GM23338 (cell line): ENCODE measurements at regions not wholly inside any gene's neighbourhood (a gene's known extent, or its start where the extent isn't known, plus 50 kb on each side); places are given as distances from the start of the nearest gene placed in this dataset.
"Not testable (repeated sequence)": the region's sequence is repeated elsewhere in the genome, so short reads cannot be mapped to it uniquely, and the experiment has no call there.

Source experiments
- ATAC-seq: fragments of 200-7000 bp; cut with Tn5 transposase; 3 replicates; pipeline ENCODE4 v1.9.1; 2020
- DNase-seq: peaks from one replicate; pipeline ENCODE4 v3.0.0-alpha.2; 2015; ENCODE audit warnings: low spot score
- H2AFZ ChIP-seq: fragments of 200-600 bp; sonication (generic); 2 replicates; pipeline ENCODE4 v1.8.0; 2016; ENCODE audit warnings: antibody characterized with exemption, mild to moderate bottlenecking, moderate library complexity
- H3F3A ChIP-seq: fragments of 200-600 bp; sonication (generic); replicated peaks from 2 replicates; pipeline ENCODE4 v1.8.0; 2017; ENCODE audit warnings: antibody characterized with exemption, mixed run types, low read depth
- H3K27ac ChIP-seq: fragments of 200-600 bp; sonication (generic); 2 replicates; pipeline ENCODE4 v1.6.1; 2016; ENCODE audit warnings: low read depth
- H3K27me3 ChIP-seq: fragments of 200-600 bp; sonication (generic); 2 replicates; pipeline ENCODE4 v1.8.0; 2016; ENCODE audit warnings: mild to moderate bottlenecking, mixed run types, moderate library complexity; ENCODE audit not compliant: insufficient read depth
- H3K36me3 ChIP-seq: fragments of 200-600 bp; sonication (generic); 2 replicates; pipeline ENCODE4 v1.8.0; 2016; ENCODE audit warnings: mild to moderate bottlenecking; ENCODE audit not compliant: insufficient read depth
- H3K4me1 ChIP-seq: fragments of 200-600 bp; sonication (generic); 2 replicates; pipeline ENCODE4 v1.8.0; 2016; ENCODE audit warnings: mild to moderate bottlenecking, moderate library complexity; ENCODE audit not compliant: insufficient read depth
- H3K4me2 ChIP-seq: fragments of 200-600 bp; sonication (generic); 2 replicates; pipeline ENCODE4 v1.7.1; 2017; ENCODE audit warnings: mixed run types
- H3K4me3 ChIP-seq: fragments of 200-600 bp; sonication (generic); 2 replicates; pipeline ENCODE4 v1.6.1; 2016; ENCODE audit warnings: mixed run types
- H3K79me2 ChIP-seq: fragments of 200-600 bp; sonication (generic); replicated peaks from 2 replicates; pipeline ENCODE4 v1.8.0; 2017; ENCODE audit warnings: mild to moderate bottlenecking; ENCODE audit not compliant: insufficient read depth
- H3K9me2 ChIP-seq: fragments of 200-600 bp; sonication (generic); 2 replicates; pipeline ENCODE4 v1.8.0; 2017; ENCODE audit not compliant: insufficient read depth
- H4K20me1 ChIP-seq: fragments of 200-600 bp; sonication (generic); replicated peaks from 2 replicates; pipeline ENCODE4 v1.8.0; 2017; ENCODE audit warnings: mild to moderate bottlenecking; ENCODE audit not compliant: insufficient read depth
- H3K27ac Mint-ChIP-seq: 2 replicates; pipeline ENCODE4 v1.8.0; 2020; ENCODE audit warnings: inconsistent platforms, mild to moderate bottlenecking, moderate library complexity, mixed read lengths
- H3K27me3 Mint-ChIP-seq: 3 replicates; pipeline ENCODE4 v1.8.0; 2022; ENCODE audit warnings: low read depth, mild to moderate bottlenecking, moderate library complexity, mixed read lengths, inconsistent platforms; ENCODE audit not compliant: insufficient read depth, poor library complexity
- H3K36me3 Mint-ChIP-seq: 3 replicates; pipeline ENCODE4 v1.8.0; 2021; ENCODE audit warnings: low read depth, mild to moderate bottlenecking, inconsistent platforms, moderate library complexity, mixed read lengths
- H3K4me1 Mint-ChIP-seq: 3 replicates; pipeline ENCODE4 v1.8.0; 2020; ENCODE audit warnings: mild to moderate bottlenecking, inconsistent platforms, mixed read lengths
- H3K4me3 Mint-ChIP-seq: 3 replicates; pipeline ENCODE4 v1.8.0; 2021; ENCODE audit warnings: moderate library complexity, mild to moderate bottlenecking, inconsistent platforms, mixed read lengths
- H3K9me3 Mint-ChIP-seq: 3 replicates; pipeline ENCODE4 v1.8.0; 2020; ENCODE audit warnings: moderate library complexity, mild to moderate bottlenecking, inconsistent platforms, mixed read lengths
- JUNB ChIP-seq: IDR thresholded peaks from one replicate; pipeline ENCODE4 v1.6.1; 2016; ENCODE audit warnings: antibody characterized with exemption; ENCODE audit not compliant: unreplicated experiment
- NANOG ChIP-seq: IDR thresholded peaks from 2 replicates; pipeline ENCODE4 v1.6.1; 2016; ENCODE audit warnings: antibody characterized with exemption, borderline replicate concordance
- POLR2AphosphoS5 ChIP-seq: IDR thresholded peaks from 2 replicates; pipeline ENCODE4 v1.6.1; 2016; ENCODE audit warnings: antibody characterized with exemption, low read depth
- STAT1 ChIP-seq: IDR thresholded peaks from one replicate; pipeline ENCODE4 v1.6.1; 2016; ENCODE audit warnings: antibody characterized with exemption; ENCODE audit not compliant: unreplicated experiment
- ZNF331 ChIP-seq: fragments of 250-450 bp; sonication (Bioruptor Pico); IDR thresholded peaks from 2 replicates; pipeline ENCODE4 v1.5.0; 2020; ENCODE audit warnings: low read depth, mild to moderate bottlenecking, moderate library complexity
- ZNF462 ChIP-seq: fragments of 250-450 bp; sonication (Bioruptor Pico); IDR thresholded peaks from 2 replicates; pipeline ENCODE4 v1.5.0; 2020; ENCODE audit warnings: mild to moderate bottlenecking, moderate library complexity

- TF ChIP-seq ZNF462 (CRISPR knock-in tag): no peak
- TF ChIP-seq STAT1: no peak
- no peak for TF ChIP-seq JUNB
- no peak for TF ChIP-seq POLR2AphosphoS5
- no peak for TF ChIP-seq NANOG
- no peak for TF ChIP-seq ZNF331 (CRISPR knock-in tag)
Measured at GRCh38 chr2:106284255-106284654, 90.2 kb upstream of the UXS1 start (continued).

GRCh38 chr2:106283228-106284152 is 89.4 kb upstream of the UXS1 start:
- not testable (repeated sequence) for H3K4me3 ChIP-seq, H3K27ac ChIP-seq, H4K20me1 ChIP-seq, H3K4me3 Mint-ChIP-seq, H3K27me3 ChIP-seq, H3K79me2 ChIP-seq, H3K9me2 ChIP-seq, H2AFZ ChIP-seq, H3K27me3 Mint-ChIP-seq, H3K36me3 Mint-ChIP-seq, H3K36me3 ChIP-seq, H3K4me1 ChIP-seq, H3K9me3 Mint-ChIP-seq, H3K4me2 ChIP-seq, H3F3A ChIP-seq, H3K27ac Mint-ChIP-seq, DNase-seq
- H3K4me1 Mint-ChIP-seq: peaks cover 12% of the 10 kb centered on the region; the same call in 2 of the 3 replicates
- ATAC-seq: peak; percentile 33; the same call in 2 of the 3 replicates
